Activated CD4-positive, alpha-beta T cell treated with anti-CD3 and anti-CD28 coated beads, Interleukin-2, Interleukin-6, amounts not matched to agents 100 ng/mL and 50 ng/mL, durations not matched to agents 16 hours and 8 hours (primary cell): ENCODE measurements at regions not wholly inside any gene's neighbourhood (a gene's known extent, or its start where the extent isn't known, plus 50 kb on each side); places are given as distances from the start of the nearest gene placed in this dataset.

Experiments
- DNase-seq: peaks from one replicate; pipeline ENCODE4 v3.0.0-alpha.2; 2020

- no peak for DNase-seq
These were observed 330.3 kb upstream of the GHITM start for GRCh38 chr10:83809001-83809400.

GRCh38 chr10:83816942-83817341 is 322.4 kb upstream of the GHITM start:
- peak; percentile 18 for DNase-seq

- no peak for DNase-seq
These were observed 321.5 kb upstream of the GHITM start for GRCh38 chr10:83817797-83818196.

DNA sequence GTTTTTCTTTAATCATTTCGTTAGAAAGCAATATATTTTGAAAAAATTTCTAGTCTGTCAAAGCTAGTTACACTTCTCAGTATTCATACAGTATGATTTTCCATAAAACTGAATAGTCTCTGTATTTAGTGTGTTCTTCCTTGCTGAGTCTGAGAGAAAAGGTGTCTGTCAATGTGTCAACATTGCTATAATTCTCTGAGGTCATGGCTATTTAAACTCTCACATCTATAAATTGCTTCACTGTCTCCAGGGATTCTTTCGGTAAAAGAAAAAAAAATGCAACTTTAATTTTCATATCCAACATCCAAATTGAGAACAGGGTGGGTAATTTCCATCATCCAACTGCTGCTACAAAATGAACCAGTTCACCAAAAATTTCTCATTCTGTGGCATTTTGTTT is 319.7 kb upstream of the GHITM start:
- DNase-seq: no peak

DNA sequence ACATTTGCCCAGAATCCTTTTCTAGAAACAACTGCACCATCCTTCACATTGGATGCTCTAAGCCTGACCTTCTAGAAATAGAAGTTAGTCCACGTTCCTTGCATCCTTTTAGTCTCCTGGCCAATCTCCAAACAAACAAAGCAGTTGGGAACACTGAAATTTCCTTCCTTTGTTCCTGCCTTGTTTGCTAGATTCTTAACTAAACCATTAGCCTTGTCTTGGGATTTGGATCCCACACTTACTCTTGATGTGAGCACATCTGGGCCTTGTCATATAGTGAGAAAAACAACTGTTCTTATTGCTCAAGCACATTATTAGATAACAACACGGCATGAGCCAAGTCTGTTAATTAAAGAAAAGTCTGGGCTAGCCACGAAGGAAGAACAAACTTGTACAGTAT is 319.3 kb upstream of the GHITM start:
- no peak for DNase-seq

GRCh38 chr10:83824099-83824498 is 315.2 kb upstream of the GHITM start:
- DNase-seq: no peak

DNA sequence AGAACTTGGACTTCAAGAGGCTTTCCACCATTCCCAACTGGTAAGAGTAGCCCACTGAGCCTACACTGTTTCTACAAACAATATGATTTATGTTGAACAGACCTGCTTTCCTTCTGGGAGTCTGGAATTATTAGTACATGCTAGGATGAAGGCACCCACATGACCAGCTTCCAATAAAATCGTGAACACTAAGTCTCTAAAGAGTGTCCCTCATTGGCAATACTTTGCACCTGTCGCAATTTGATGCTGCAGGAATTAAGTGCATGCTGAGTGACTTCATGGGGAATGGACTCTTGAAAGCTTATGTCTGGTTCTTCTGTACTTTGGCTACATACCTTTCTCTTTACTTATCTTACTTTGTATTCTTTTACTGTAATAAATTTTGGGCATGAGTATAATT is 305.2 kb upstream of the GHITM start:
- DNase-seq: no peak

GRCh38 chr10:83835945-83836745 is 303.2 kb upstream of the GHITM start:
- no peak for DNase-seq

DNA sequence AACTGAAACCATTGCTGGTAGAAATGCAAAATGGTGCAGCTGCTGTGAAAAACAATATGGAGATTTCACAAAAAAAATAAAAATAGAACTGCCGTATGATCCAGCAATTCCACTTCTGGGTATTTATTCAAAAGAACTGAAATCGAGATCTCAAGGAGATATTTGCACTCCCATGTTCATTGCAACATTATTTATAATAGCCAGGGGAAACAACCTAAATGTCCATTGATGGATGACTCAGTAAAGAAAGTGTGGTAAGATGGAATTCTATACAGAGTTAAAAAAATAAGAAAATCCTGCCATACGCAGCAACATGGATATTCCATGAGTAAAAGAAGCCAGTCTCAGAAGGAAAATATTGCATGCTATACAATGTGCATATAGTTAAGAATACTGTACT is 290.6 kb upstream of the GHITM start:
- DNase-seq: no peak

DNA sequence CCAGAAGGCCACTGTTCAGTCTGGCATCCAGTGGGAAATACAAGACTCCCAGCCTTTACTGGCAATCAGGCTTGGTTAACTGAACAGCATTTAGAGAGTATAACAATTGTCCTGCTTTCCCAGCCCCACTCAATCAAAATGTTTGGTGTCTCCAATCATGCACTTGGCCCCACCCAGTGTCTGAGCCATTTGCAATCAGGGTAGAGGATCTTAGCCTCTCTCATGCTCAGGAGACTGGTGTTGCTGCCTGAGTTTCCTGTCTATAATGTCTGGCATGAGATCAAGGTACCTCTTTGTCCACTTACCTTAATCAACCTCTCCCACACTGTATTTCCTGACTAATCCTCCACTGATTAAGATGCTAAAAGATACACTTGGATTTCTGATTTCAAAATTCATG is 290.2 kb upstream of the GHITM start:
- no peak for DNase-seq

- no peak for DNase-seq
These were observed 287.2 kb upstream of the GHITM start for GRCh38 chr10:83852146-83852545.

- no peak for DNase-seq
These were observed 276.6 kb upstream of the GHITM start for GRCh38 chr10:83862723-83863122.

- no peak for DNase-seq
These were observed 275.9 kb upstream of the GHITM start for GRCh38 chr10:83863283-83863966.

DNA sequence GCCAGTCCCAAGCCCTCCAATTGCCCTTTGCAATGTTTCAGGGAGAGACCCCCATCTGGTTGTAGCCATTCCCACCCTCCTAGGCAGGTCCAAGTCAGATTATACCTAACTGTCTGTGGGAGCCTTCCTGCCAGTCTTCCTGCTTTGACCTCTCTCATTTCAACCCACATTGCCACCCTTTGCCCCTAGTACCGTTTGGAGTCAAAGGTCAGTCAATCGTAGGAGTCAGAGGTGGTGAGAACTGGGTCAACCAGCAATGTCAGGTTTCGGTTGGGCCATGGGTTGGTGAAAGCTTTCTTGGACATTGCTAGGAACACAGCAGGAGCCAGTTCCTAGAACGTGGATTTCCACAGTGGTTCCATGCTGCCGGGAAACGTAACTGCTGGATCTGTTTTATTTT is 269.4 kb upstream of the GHITM start:
- DNase-seq: no peak

DNA sequence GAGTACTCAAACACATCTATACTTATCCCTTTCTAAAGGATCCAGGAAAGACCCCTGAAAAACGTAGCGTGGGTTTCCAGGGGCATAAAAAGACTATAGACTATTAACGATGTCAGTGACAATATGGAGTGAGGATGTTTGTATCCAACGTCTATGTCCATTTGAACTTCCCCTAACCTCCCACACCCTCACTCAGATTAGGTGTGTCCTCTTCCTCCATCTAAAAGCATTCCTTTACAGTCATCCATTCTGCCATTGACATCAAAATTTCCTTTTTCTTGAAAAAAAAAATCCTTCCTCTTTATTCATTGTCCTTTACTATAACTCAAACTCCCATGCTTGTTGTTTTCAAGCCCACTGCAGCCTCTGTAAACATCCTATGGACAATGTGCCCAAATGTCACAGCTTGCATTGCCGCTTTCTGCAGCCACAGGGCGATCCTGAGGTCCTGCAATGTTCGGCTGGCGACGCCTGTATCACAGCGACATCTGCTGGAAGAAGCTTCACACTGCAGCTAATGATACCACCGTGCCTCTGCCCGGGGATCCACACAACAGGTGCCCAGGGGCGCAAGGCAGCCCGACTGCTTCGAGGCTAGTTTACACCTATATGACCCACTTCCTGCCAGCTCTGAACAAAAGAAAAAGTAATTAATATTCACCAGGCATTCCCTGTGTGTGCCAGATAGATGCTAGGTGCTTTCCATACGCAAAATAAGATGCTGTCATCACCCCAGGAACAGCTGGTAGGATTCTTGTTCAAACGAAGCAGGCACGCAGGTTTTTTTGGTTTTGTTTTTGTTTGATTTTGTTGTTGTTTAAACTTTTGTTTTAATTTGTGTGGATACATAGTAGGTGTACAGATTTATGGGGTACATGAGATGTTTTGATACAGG is 267.9 kb upstream of the GHITM start:
- peak; percentile 81 for DNase-seq

GRCh38 chr10:83880252-83880791 is 259.0 kb upstream of the GHITM start:
- no peak for DNase-seq

DNA sequence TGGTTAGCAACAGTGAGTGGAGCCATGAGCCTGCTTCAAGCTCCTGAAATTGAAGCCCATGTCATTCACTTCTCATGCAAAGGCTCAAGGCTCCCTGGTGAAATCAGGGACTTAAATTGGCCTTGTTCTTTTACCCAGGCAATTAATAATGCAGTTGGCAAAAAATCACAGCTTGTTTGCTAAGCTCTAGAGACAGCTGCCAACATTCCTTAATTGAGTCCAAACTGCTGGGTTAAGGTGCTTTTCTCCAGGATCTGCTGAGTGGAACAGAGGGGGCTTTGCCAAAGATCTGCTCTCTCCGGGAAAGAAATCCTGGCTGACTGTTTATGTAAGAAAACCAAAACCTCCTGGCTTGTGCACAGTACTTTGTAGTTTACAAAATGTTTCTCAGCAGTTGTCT is 257.6 kb upstream of the GHITM start:
- DNase-seq: no peak

DNA sequence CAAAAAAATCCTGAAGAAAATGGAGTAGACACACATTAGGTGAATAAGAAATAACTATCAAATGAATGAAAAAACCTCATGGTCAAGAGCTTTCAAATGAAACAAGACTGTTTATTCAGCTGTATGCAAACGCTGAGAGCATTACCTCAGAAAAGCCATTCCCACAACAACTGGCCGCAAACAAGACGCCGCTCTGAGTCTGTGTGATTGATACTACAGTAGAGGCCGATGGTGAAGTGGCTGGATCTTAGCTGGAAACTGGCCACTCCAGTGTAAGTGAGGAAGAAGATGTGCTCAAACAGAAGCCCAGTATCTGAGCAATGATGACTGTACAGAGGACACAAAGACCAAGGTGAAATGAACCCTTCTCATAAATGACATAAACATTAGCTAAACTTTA is 252.4 kb upstream of the GHITM start:
- no peak for DNase-seq

DNA sequence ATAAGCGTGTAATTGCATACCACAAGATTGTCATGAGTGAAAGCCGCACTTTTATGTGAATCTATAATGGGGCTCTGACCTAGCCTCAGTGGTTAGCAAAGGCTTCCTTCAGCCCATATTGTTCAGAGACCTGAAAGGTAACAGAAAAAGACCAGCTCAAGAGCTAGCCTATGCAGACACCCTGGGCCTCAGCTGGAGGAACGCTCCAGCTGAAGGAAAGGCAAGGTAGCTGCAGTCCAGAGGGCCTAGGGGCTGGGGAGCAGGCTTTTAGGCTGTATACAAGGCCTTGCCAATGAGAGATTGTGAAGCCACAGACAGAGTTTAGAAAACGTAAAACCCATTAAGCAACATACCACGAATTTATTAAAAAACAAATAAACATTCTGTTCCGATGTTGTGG is 246.6 kb upstream of the GHITM start:
- no peak for DNase-seq

GRCh38 chr10:83896219-83896618 is 243.1 kb upstream of the GHITM start:
- DNase-seq: no peak

GRCh38 chr10:83897626-83898025 is 241.7 kb upstream of the GHITM start:
- DNase-seq: no peak

- no peak for DNase-seq
These were observed 230.8 kb upstream of the GHITM start for GRCh38 chr10:83908506-83908905.

DNA sequence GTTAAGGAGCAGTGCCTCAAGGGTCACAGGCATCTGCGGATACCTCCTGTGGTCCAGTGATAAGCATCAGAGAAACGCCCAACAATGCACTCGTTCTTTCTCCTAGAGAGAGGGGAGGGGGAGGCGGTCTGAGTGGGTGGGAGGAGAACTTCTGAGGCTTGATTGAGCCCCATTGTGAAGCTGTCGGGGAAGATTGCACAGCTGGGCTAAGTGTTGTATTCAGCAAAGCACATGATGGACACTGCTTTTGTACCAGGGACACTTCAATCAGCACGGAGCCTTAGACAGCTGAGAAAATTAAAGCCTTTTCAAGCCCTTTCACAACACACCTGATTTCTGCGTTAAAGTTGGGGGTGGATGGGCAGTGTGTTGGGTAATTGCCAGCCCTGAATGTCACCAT is 230.3 kb upstream of the GHITM start:
- no peak for DNase-seq
